HG03575 (cell line): ENCODE measurements at regions not wholly inside any gene's neighbourhood (a gene's known extent, or its start where the extent isn't known, plus 50 kb on each side); places are given as distances from the start of the nearest gene placed in this dataset.

Experiments used
- ATAC-seq: cut with Tn5 transposase; IDR thresholded peaks from one replicate; pipeline ENCODE4 v1.9.1; 2021; ENCODE audit not compliant: unreplicated experiment, insufficient number of reproducible peaks, low FRiP score; ENCODE audit errors: extremely low read depth

DNA sequence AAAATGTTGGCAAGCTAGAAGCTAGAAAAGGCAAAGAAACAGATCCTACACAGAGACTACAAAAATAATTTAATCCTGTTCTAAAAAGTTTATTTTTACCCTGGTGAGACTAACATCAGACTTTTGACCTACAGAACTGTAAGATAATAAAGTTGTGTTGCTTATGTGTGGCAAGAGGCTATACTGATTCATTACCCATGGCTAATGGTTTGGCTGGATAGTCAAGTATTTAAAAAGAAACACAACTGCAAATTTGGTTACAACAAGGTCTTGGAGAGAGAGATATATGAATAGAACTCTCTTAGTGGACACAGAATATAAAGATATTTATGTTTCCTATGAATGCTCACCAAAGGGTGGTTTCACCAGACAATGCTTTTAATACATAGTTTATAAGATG lies 364.2 kb upstream of the PLSCR5 start:
- ATAC-seq: no peak

- no peak for ATAC-seq
Observed at GRCh38 chr3:146968204-146968651, 363.1 kb upstream of the PLSCR5 start.

DNA sequence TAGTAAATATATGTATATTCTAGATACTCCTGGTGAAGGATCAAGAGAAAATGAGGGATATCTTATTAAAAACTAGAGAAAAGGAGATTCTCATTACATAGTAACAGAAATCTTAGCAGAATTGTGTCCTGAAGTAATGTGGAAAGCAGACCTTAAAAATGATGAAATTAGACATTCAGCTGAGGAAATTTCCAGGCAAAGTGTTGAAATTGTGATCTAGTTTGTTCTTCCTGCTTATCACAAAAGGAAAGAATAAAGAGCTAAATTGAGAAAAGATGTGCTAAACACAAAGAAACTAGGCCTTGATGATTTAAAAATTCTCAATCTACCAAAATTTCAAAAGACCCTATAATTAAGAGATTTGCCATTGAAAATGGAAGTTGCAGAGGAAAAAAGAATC lies 362.6 kb upstream of the PLSCR5 start:
- ATAC-seq: no peak

GRCh38 chr3:146966124-146966523 lies 361.0 kb upstream of the PLSCR5 start:
- ATAC-seq: no peak

DNA sequence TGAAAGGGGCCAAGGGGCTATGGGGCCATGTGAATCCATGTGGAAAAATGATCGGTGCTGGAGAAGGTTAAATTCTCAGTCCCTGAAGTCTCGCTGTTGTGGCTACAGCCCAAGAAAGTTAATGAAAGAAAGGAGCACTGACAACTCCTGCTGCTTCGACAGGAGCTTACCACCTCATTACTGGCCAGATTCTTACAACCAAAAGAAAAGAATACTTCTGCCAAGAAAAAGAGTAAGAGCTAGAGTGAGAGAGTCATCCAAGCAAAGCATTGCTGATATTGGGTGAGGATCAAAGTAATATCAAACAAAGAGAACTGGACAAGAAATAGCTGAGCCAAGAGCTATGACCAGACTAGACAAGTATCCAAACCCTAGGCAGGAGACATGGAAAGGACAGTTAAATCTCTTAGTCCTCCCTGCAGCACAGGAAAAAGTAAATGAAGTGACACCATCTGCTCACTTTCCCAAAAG lies 348.4 kb upstream of the PLSCR5 start:
- ATAC-seq: no peak

DNA sequence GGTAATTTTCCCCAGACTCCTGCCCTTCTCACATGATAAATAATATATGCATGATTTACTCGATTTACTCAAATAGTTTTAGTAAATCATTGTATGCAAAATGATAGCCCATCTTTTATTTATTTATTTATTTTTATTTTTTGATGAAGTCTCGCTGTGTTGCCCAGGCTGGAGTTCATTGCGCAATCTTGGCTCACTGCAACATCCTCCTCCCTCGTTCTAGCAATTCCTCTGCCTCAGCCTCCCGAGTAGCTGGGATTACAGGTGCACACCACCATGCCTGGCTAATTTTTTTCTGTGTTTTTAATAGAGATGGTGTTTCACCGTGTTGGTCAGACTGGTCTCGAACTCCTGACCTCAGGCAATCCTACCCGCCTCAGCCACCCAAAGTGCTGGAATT lies 343.8 kb upstream of the PLSCR5 start:
- ATAC-seq: no peak

- no peak for ATAC-seq
Observed at GRCh38 chr3:146948186-146948585, 343.0 kb upstream of the PLSCR5 start.

- ATAC-seq: no peak
Observed at GRCh38 chr3:146929696-146930095, 324.6 kb upstream of the PLSCR5 start.

- ATAC-seq: no peak
Observed at GRCh38 chr3:146928421-146929059, 323.4 kb upstream of the PLSCR5 start.

GRCh38 chr3:146921693-146922092 lies 316.5 kb upstream of the PLSCR5 start:
- ATAC-seq: no peak

DNA sequence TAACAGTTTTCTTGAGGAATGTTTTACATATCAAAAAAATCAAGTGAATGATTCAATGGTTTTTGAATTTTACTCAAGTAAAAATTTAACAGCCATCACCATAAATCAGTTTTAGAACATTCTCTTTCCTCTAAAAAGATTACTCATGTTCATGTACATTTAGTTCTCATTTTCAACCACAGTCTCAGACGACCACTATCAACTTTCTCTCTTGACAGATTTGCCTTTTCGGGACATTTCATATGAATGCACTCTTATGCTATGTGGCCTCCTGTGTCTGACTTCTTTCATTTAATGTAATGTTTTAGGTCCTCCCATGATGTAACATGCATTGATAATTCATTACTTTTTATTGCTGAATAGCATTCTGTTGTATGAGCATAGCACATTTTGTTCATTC lies 309.3 kb upstream of the PLSCR5 start:
- ATAC-seq: no peak

- ATAC-seq: no peak
Observed at GRCh38 chr3:146912241-146913015, 307.3 kb upstream of the PLSCR5 start.

- ATAC-seq: no peak
Observed at GRCh38 chr3:146903927-146904326, 298.8 kb upstream of the PLSCR5 start.

DNA sequence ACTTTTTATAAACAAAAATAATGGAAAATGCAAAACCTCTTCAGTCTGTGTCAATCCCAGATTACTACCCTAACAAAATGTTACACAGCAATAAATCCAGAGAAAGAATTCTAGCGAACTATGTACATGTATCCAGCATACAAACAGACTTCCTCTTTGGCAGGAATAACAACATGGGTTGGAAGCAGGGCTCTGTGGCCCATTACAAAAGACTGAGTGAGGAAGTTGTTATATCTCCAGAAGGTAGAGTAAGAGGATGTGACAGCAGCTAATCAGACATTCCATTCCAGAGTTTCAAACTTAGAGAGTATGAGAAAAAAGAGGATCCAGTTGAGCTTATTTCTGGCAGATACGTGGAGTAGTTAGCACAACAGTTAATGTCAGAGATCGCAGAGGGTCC lies 294.0 kb upstream of the PLSCR5 start:
- no peak for ATAC-seq

- ATAC-seq: no peak
Observed at GRCh38 chr3:146896711-146897110, 291.6 kb upstream of the PLSCR5 start.

GRCh38 chr3:146895026-146895749 lies 290.0 kb upstream of the PLSCR5 start:
- no peak for ATAC-seq

DNA sequence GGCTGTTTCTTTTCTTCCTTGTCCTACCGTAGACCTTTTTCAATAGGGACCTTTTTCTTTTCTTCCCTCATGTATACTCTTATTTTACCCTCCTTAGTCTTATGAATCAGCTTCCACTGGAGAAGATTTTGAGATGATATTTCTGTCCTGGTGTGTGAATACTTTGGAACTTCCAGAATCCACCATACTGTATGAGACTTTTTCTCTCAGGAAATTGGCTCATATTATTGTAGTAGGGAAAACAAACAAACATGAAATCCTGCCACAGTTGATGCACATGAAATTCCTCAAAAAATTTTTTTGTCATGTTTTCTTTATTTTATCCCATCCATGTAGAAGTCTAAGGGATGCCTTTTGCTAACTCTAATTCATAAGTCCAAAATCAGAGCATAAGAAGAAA lies 289.3 kb upstream of the PLSCR5 start:
- no peak for ATAC-seq

- ATAC-seq: no peak
Observed at GRCh38 chr3:146892041-146892440, 286.9 kb upstream of the PLSCR5 start.

GRCh38 chr3:146889626-146890025 lies 284.5 kb upstream of the PLSCR5 start:
- no peak for ATAC-seq

GRCh38 chr3:146888176-146888575 lies 283.0 kb upstream of the PLSCR5 start:
- ATAC-seq: no peak
